H1 (cell line): ENCODE measurements at regions not wholly inside any gene's neighbourhood (a gene's known extent, or its start where the extent isn't known, plus 50 kb on each side); places are given as distances from the start of the nearest gene placed in this dataset.

ENCODE experiments used
- CTCF ChIA-PET: fragments of 300-600 bp; sonication (Branson Sonifier 250); formaldehyde crosslinking; loops from one replicate; lab custom pipeline; 2021; ENCODE audit not compliant: partially characterized antibody; lab: Charles Lee
- POLR2A ChIA-PET: fragments of 300-600 bp; sonication (Branson Sonifier 250); formaldehyde crosslinking; loops from one replicate; lab custom pipeline; 2021; ENCODE audit warnings: inconsistent platforms; ENCODE audit not compliant: partially characterized antibody; lab: Charles Lee
- DNase-seq, 2 experiments: peaks; one replicate each; pipeline versions ENCODE4 v3.0.0 to v3.0.0-alpha.2; 2010 to 2022; ENCODE audit warnings: low spot score in 2 of 2, low read depth in 1 of 2, mixed read lengths in 1 of 2
- FAIRE-seq: peaks from 2 replicates; lab custom pipeline; 2011; peaks lifted over from hg19 to GRCh38; lab: Jason Lieb, UNC
- H2AFZ ChIP-seq: 2 replicates; pipeline ENCODE4 v1.8.1; 2012; ENCODE audit warnings: low read length, inconsistent platforms
- H2AK5ac ChIP-seq: 2 replicates; pipeline ENCODE4 v1.6.1; 2013; ENCODE audit warnings: low read depth, low read length
- H2BK120ac ChIP-seq: replicated peaks from 2 replicates; pipeline ENCODE3; 2013; ENCODE audit warnings: low read depth, low read length, inconsistent platforms
- H2BK12ac ChIP-seq: 2 replicates; pipeline ENCODE4 v1.6.1; 2013; ENCODE audit warnings: low read depth, low read length
- H2BK15ac ChIP-seq: 2 replicates; pipeline ENCODE4 v1.6.1; 2013; ENCODE audit warnings: low read length
- H2BK20ac ChIP-seq: 2 replicates; pipeline ENCODE4 v1.6.1; 2013; ENCODE audit warnings: low read length
- H2BK5ac ChIP-seq: 2 replicates; pipeline ENCODE4 v1.6.1; 2013; ENCODE audit warnings: low read depth, low read length
- H3K14ac ChIP-seq: 2 replicates; pipeline ENCODE4 v1.6.1; 2013; ENCODE audit warnings: inconsistent platforms; ENCODE audit not compliant: insufficient read length
- H3K18ac ChIP-seq: 2 replicates; pipeline ENCODE4 v1.6.1; 2013; ENCODE audit warnings: low read length; ENCODE audit errors: extremely low read depth
- H3K23ac ChIP-seq: 2 replicates; pipeline ENCODE4 v1.6.1; 2013; ENCODE audit warnings: inconsistent platforms; ENCODE audit not compliant: insufficient read length
- H3K23me2 ChIP-seq: 2 replicates; pipeline ENCODE4 v1.6.1; 2013; ENCODE audit warnings: low read depth, low read length
- H3K27ac ChIP-seq: 2 replicates; pipeline ENCODE4 v1.6.1; 2011; ENCODE audit warnings: low read depth, low read length, inconsistent platforms
- H3K27me3 ChIP-seq, 4 experiments: replicated peaks in 1 of 4; 1 replicate in 1 of 4; 2 replicates in 3 of 4; pipeline versions ENCODE4 v1.6.1 to v1.8.1; 2011 to 2013; ENCODE audit warnings: low read length in 3 of 4, mild to moderate bottlenecking in 3 of 4, inconsistent platforms in 2 of 4, mixed read lengths in 2 of 4, moderate library complexity in 1 of 4; ENCODE audit not compliant: control insufficient read depth in 3 of 4, insufficient read depth in 3 of 4; ENCODE audit errors: extremely low read depth in 1 of 4
- H3K36me3 ChIP-seq, 4 experiments: 2 replicates each; pipeline versions ENCODE4 v1.6.1 to v1.8.1; 2011 to 2013; ENCODE audit warnings: mild to moderate bottlenecking in 4 of 4, low read length in 3 of 4, moderate library complexity in 2 of 4, control low read depth in 1 of 4, inconsistent platforms in 1 of 4; ENCODE audit not compliant: insufficient read depth in 4 of 4, control insufficient read depth in 2 of 4
- H3K4ac ChIP-seq: replicated peaks from 2 replicates; pipeline ENCODE3; 2013; ENCODE audit warnings: low read length, low read depth, mixed read lengths, inconsistent platforms; ENCODE audit not compliant: insufficient read length
- H3K4me1 ChIP-seq, 4 experiments: replicated peaks in 1 of 4; 1 replicate in 1 of 4; 2 replicates in 3 of 4; pipeline versions ENCODE4 v1.6.1 to v1.8.1; 2011 to 2013; ENCODE audit warnings: low read length in 3 of 4, inconsistent platforms in 2 of 4, mixed read lengths in 1 of 4; ENCODE audit not compliant: insufficient read depth in 4 of 4, control insufficient read depth in 3 of 4
- H3K4me2 ChIP-seq, 2 experiments: 2 replicates each; pipeline versions ENCODE4 v1.6.1 to v1.8.1; 2011 to 2013; ENCODE audit warnings: low read depth in 2 of 2, low read length in 2 of 2, control low read depth in 1 of 2, inconsistent platforms in 1 of 2, mild to moderate bottlenecking in 1 of 2; ENCODE audit not compliant: insufficient read depth in 1 of 2
- H3K4me3 ChIP-seq, 4 experiments: fragments of 200-600, 300-600 bp in 1 of 4; sonication (generic), shearing (Covaris generic), sonication (Bioruptor Twin) in 1 of 4; 2 replicates each; pipeline versions ENCODE4 v1.5.1 to v1.8.1; 2011 to 2016; ENCODE audit warnings: low read length in 4 of 4, low read depth in 3 of 4, control low read depth in 2 of 4, inconsistent platforms in 2 of 4, mild to moderate bottlenecking in 2 of 4, mixed read lengths in 1 of 4, moderate library complexity in 1 of 4; ENCODE audit not compliant: insufficient read depth in 2 of 4; ENCODE audit errors: extremely low read depth in 1 of 4
- H3K56ac ChIP-seq: replicated peaks from 2 replicates; pipeline ENCODE3; 2013; ENCODE audit warnings: low read depth, mild to moderate bottlenecking, mixed read lengths, low read length, inconsistent platforms; ENCODE audit not compliant: insufficient read length
- H3K79me1 ChIP-seq: 2 replicates; pipeline ENCODE4 v1.6.1; 2013; ENCODE audit warnings: low read depth, low read length, control low read depth
- H3K79me2 ChIP-seq, 2 experiments: 2 replicates each; pipeline versions ENCODE4 v1.6.1 to v1.8.1; 2012 to 2013; ENCODE audit warnings: low read length in 2 of 2, mild to moderate bottlenecking in 2 of 2, inconsistent platforms in 1 of 2; ENCODE audit not compliant: insufficient read depth in 2 of 2, control insufficient read depth in 1 of 2
- H3K9ac ChIP-seq, 4 experiments: replicated peaks in 1 of 4; 1 replicate in 1 of 4; 2 replicates in 3 of 4; pipeline versions ENCODE4 v1.6.1 to v1.8.1; 2011 to 2013; ENCODE audit warnings: low read depth in 3 of 4, low read length in 3 of 4, control low read depth in 2 of 4, mild to moderate bottlenecking in 2 of 4, moderate library complexity in 2 of 4, inconsistent platforms in 1 of 4; ENCODE audit errors: extremely low read depth in 1 of 4
- H3K9me3 ChIP-seq, 2 experiments: 2 replicates each; pipeline versions ENCODE4 v1.6.1 to v1.8.1; 2012 to 2013; ENCODE audit warnings: mild to moderate bottlenecking in 2 of 2, moderate library complexity in 2 of 2, control low read depth in 1 of 2, inconsistent platforms in 1 of 2, low read depth in 1 of 2, low read length in 1 of 2, mixed read lengths in 1 of 2; ENCODE audit not compliant: insufficient read depth in 2 of 2
- H4K20me1 ChIP-seq, 2 experiments: replicated peaks in 1 of 2; 2 replicates each; pipeline versions ENCODE3 to v1.8.1; 2011 to 2013; ENCODE audit warnings: inconsistent platforms in 2 of 2, low read length in 2 of 2, mild to moderate bottlenecking in 1 of 2; ENCODE audit not compliant: insufficient read depth in 2 of 2, control insufficient read depth in 1 of 2
- H4K5ac ChIP-seq: 2 replicates; pipeline ENCODE4 v1.6.1; 2013; ENCODE audit warnings: low read length, low read depth, mixed read lengths, inconsistent platforms; ENCODE audit not compliant: insufficient read length
- H4K8ac ChIP-seq: 2 replicates; pipeline ENCODE4 v1.8.0; 2013; ENCODE audit warnings: mild to moderate bottlenecking, moderate library complexity, low read length, inconsistent platforms; ENCODE audit not compliant: insufficient read depth; ENCODE audit errors: extremely low read depth
- H4K91ac ChIP-seq: replicated peaks from 2 replicates; pipeline ENCODE3; 2013; ENCODE audit warnings: low read length, mixed read lengths, inconsistent platforms; ENCODE audit not compliant: insufficient read length
- BCL11A ChIP-seq, 2 experiments: IDR thresholded peaks; one replicate each; pipeline ENCODE4 v1.6.1; 2011; ENCODE audit warnings: low read depth in 2 of 2, low read length in 2 of 2, mild to moderate bottlenecking in 2 of 2
- HDAC2 ChIP-seq, 2 experiments: fragments of 300-600 bp in 1 of 2; sonication (generic) in 1 of 2; IDR thresholded peaks; 2 replicates each; pipeline ENCODE4 v1.6.1; 2011 to 2012; ENCODE audit warnings: low read depth in 2 of 2, low read length in 2 of 2, mild to moderate bottlenecking in 2 of 2, moderate library complexity in 2 of 2, borderline replicate concordance in 1 of 2, inconsistent platforms in 1 of 2
- MAFK ChIP-seq: IDR thresholded peaks from 2 replicates; pipeline ENCODE4 v1.6.1; 2012; ENCODE audit warnings: low read depth, mild to moderate bottlenecking, improper control_type of control experiment, low read length
- POU5F1 ChIP-seq: IDR thresholded peaks from 2 replicates; pipeline ENCODE4 v1.6.1; 2011; ENCODE audit warnings: low read depth, mild to moderate bottlenecking, low read length, moderate library complexity
- RNF2 ChIP-seq: fragments of 200-900, 300-1000 bp; sonication (generic); IDR thresholded peaks from 2 replicates; pipeline ENCODE4 v1.7.1; 2016; ENCODE audit warnings: borderline replicate concordance, low read depth, mild to moderate bottlenecking, antibody characterized with exemption, low read length; ENCODE audit not compliant: poor library complexity, severe bottlenecking; ENCODE audit errors: missing control alignments
- RXRA ChIP-seq: IDR thresholded peaks from 2 replicates; pipeline ENCODE4 v1.6.1; 2011; ENCODE audit warnings: low read depth, mild to moderate bottlenecking, low read length, moderate library complexity; ENCODE audit not compliant: insufficient read depth
- SIN3A ChIP-seq, 2 experiments: IDR thresholded peaks in 1 of 2; conservative IDR thresholded peaks in 1 of 2; 2 replicates each; pipeline ENCODE4 v1.6.1; 2011 to 2012; ENCODE audit warnings: low read length in 2 of 2, improper control_type of control experiment in 1 of 2, low read depth in 1 of 2, mild to moderate bottlenecking in 1 of 2
- SP4 ChIP-seq: IDR thresholded peaks from 2 replicates; pipeline ENCODE4 v1.6.1; 2012; ENCODE audit warnings: low read length, inconsistent platforms
- SUZ12 ChIP-seq: fragments of 200-600 bp; sonication (generic); IDR thresholded peaks from 2 replicates; pipeline ENCODE4 v1.6.1; 2012; ENCODE audit warnings: mild to moderate bottlenecking, inconsistent platforms, low read length, moderate library complexity, mixed read lengths
- TAF7 ChIP-seq: optimal IDR thresholded peaks from 2 replicates; pipeline ENCODE3; 2011; ENCODE audit warnings: low read depth, mild to moderate bottlenecking, inconsistent platforms, low read length, moderate library complexity, borderline replicate concordance
- TBP ChIP-seq: IDR thresholded peaks from 2 replicates; pipeline ENCODE4 v1.6.1; 2011; ENCODE audit warnings: low read depth, low read length, improper control_type of control experiment
- WGBS, 2 experiments: shearing (Covaris generic) in 1 of 2; methylation state at CpG; one replicate each; pipeline versions ENCODE4 v1.1.6 to v1.1.7; 2013 to 2015; ENCODE audit warnings: low lambda C conversion rate in 2 of 2, mixed read lengths in 2 of 2, inconsistent platforms in 1 of 2, low coverage in 1 of 2, missing lambda C conversion rate in 1 of 2; ENCODE audit not compliant: insufficient replicate concordance in 2 of 2, insufficient coverage in 1 of 2, insufficient read length in 1 of 2; ENCODE audit errors: extremely low coverage in 1 of 2, missing lambda C conversion rate in 1 of 2; 5-methylcytosine and 5-hydroxymethylcytosine counted together
- TF ChIP-seq, protein P1 (sequence below), 3 experiments: IDR thresholded peaks; 1 replicate in 2 of 3; 2 replicates in 1 of 3; pipeline versions ENCODE4 v1.5.1 to v1.6.1; 2011; ENCODE audit warnings: low read length in 3 of 3, mild to moderate bottlenecking in 3 of 3, inconsistent platforms in 2 of 3, low read depth in 1 of 3, moderate library complexity in 1 of 3; ENCODE audit not compliant: insufficient read depth in 1 of 3; ENCODE audit errors: control extremely low read depth in 1 of 3

DNA sequence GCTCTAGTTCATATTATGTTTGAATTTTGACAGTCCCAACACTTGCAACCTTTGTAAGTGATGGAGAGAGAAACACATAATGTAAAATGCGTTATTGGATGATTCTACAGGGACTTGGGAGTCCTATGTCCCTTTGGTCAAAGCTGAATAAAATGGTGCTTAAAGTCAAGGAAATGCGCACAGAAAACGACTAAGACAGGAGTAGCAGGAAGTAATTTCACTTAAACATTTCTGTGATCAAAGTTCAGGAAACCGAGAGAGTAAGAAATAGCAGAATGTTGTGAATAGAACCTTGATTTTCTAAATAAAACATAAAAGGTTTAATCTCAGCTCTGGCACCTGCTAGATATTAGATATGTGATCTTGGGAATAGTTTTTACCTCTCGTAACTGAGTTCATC lies 2339.2 kb downstream of the MAT2B start:
- Histone ChIP-seq H3K14ac (no peak overlapping the region), H4K91ac (no peak overlapping the region), H3K79me1 (no peaks in the 10 kb centered on the region), H4K8ac (no peak overlapping the region), H3K36me3 (no peaks in the 10 kb centered on the region), H3K4ac (no peak overlapping the region), H3K56ac (no peak overlapping the region), H3K27ac (no peak overlapping the region), H3K27me3 (no peaks in the 10 kb centered on the region), H4K20me1 (no peaks in the 10 kb centered on the region), H2BK120ac (no peak overlapping the region), H3K9me3 (no peaks in the 10 kb centered on the region), H3K23me2 (no peaks in the 10 kb centered on the region), H3K9ac (no peak overlapping the region), H2BK20ac (no peak overlapping the region), H2AK5ac (no peak overlapping the region), H3K4me3 (no peak overlapping the region), H3K79me2 (no peaks in the 10 kb centered on the region), H2BK12ac (no peak overlapping the region), H2BK15ac (no peak overlapping the region), H2AFZ (no peak overlapping the region), H3K4me2 (no peak overlapping the region), H3K23ac (no peak overlapping the region), H3K18ac (no peak overlapping the region), H3K4me1 (no peaks in the 10 kb centered on the region), H2BK5ac (no peak overlapping the region), H4K5ac (no peak overlapping the region)
- WGBS, 2 experiments: 93% methylated on average over 5 of the region's 5 CpGs; no CpG with 5 or more reads in 1 of the 2 experiments
- ChIA-PET POLR2A (no interaction called here), CTCF (no interaction called here)
- DNase-seq: no peak
- no peak for FAIRE-seq
- TF ChIP-seq POU5F1 (no peak), TBP (no peak), HDAC2 (IDR thresholded peaks at IDR 0.05; ENCODE audit: borderline replicate concordance in 1 of 2, low read depth in 2 of 2, low read length in 2 of 2) (no peak), BCL11A (IDR thresholded peaks at IDR 0.05; ENCODE audit: low read depth in 2 of 2, low read length in 2 of 2) (no peak), RNF2 (no peak), TAF7 (no peak), SUZ12 (no peak), RXRA (no peak), SIN3A (conservative IDR thresholded peaks at IDR 0.05 in 1 of 2, IDR thresholded peaks at IDR 0.05 in 1 of 2; ENCODE audit: low read depth in 1 of 2, low read length in 2 of 2) (no peak), MAFK (no peak), SP4 (no peak)
- TF ChIP-seq, protein P1, sequence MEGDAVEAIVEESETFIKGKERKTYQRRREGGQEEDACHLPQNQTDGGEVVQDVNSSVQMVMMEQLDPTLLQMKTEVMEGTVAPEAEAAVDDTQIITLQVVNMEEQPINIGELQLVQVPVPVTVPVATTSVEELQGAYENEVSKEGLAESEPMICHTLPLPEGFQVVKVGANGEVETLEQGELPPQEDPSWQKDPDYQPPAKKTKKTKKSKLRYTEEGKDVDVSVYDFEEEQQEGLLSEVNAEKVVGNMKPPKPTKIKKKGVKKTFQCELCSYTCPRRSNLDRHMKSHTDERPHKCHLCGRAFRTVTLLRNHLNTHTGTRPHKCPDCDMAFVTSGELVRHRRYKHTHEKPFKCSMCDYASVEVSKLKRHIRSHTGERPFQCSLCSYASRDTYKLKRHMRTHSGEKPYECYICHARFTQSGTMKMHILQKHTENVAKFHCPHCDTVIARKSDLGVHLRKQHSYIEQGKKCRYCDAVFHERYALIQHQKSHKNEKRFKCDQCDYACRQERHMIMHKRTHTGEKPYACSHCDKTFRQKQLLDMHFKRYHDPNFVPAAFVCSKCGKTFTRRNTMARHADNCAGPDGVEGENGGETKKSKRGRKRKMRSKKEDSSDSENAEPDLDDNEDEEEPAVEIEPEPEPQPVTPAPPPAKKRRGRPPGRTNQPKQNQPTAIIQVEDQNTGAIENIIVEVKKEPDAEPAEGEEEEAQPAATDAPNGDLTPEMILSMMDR (IDR thresholded peaks at IDR 0.05; ENCODE audit: control extremely low read depth in 1 of 3, insufficient read depth in 1 of 3, low read depth in 1 of 3, low read length in 3 of 3): no peak
